ENCODE measurements at regions not wholly inside any gene's neighbourhood (a gene's known extent, or its start where the extent isn't known, plus 50 kb on each side); places are given as distances from the start of the nearest gene placed in this dataset.
"Not testable (repeated sequence)": the region's sequence is repeated elsewhere in the genome, so short reads cannot be mapped to it uniquely, and the experiment has no call there.

GRCh38 chr13:87089391-87089790, 581.8 kb upstream of the SLITRK5 start:
- DNase-seq (ENCODE audit: low read depth, low spot score): no peak

GRCh38 chr13:87093399-87093798, 577.8 kb upstream of the SLITRK5 start:
- DNase-seq (ENCODE audit: low read depth, low spot score): no peak

GRCh38 chr13:87094646-87095045, 576.5 kb upstream of the SLITRK5 start:
- DNase-seq (ENCODE audit: low read depth, low spot score): no peak

DNA sequence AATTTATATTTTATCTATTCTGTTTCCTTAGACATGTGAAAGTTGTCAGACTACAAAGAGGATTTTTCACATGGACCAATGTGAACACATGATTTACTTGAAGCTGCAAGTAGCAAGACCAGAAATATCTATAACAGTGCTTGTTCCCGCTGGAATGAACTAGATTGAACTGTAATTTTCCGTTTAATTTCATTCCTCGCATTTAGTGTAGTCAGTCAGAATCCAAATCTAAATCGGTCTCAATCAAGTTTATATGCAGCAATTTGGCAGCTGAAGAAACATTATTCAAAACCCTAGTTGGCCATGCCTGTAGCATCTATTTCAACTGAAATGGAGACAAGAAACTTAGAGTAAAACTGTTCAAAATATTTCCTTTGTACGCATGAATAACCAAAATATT, 570.7 kb upstream of the SLITRK5 start:
- no peak for DNase-seq (ENCODE audit: low read depth, low spot score)

DNA sequence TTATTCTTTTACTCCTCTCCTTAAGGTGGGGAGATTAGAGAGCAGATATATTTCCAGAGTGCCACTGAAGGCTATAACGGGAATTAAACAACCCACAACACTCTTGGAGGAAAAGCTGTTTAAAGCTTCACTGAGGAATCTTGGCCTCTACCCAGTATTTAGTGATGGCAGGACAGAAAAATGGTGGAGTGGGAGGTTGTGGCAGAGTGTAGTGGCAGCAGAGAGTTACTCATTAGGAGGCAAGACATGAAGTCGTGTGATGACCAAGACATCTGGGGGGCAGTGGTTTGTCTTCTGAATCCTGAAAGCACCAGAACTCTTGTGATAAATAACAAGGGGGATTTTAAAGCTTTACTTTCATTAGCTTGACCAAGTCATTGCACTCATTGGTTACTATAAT, 563.5 kb upstream of the SLITRK5 start:
- DNase-seq (ENCODE audit: low read depth, low spot score): no peak

DNA sequence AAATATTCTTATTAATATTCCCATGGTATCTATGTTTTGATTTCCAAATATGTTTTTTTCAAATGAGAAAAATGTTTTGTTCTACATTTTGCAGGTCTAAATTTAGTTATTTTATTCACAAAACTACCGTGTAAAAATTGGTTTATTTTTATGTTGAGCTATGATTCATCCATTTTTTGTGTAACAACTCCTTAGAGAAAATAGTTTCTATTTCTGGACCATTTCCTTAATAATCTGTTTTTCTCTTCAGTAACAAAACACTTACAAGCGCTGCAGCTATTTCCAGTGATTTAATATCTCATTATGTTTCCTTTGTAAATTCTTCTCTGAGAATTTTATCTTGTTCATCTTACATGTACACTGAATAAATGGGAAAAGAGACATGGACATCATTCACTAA, 550.7 kb upstream of the SLITRK5 start:
- no peak for DNase-seq (ENCODE audit: low read depth, low spot score)

DNA sequence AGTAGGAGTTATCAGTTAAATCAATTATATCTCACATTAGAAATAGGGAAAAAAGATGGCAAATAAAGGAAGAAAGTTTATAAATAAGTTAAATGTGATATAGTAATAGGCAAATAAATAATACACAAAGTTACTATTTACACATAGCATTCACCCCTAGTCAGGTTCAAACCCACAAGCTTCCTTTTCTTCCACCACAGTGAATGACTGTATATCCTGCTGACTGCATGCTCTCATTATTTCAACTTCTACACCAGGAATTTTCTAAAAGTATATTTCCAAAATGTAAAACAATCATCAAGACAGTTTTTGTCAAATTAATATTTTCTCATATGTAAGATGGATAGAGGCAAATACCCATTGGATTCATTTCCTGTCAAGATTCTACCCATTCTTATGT, 548.6 kb upstream of the SLITRK5 start:
- no peak for DNase-seq (ENCODE audit: low read depth, low spot score)

DNA sequence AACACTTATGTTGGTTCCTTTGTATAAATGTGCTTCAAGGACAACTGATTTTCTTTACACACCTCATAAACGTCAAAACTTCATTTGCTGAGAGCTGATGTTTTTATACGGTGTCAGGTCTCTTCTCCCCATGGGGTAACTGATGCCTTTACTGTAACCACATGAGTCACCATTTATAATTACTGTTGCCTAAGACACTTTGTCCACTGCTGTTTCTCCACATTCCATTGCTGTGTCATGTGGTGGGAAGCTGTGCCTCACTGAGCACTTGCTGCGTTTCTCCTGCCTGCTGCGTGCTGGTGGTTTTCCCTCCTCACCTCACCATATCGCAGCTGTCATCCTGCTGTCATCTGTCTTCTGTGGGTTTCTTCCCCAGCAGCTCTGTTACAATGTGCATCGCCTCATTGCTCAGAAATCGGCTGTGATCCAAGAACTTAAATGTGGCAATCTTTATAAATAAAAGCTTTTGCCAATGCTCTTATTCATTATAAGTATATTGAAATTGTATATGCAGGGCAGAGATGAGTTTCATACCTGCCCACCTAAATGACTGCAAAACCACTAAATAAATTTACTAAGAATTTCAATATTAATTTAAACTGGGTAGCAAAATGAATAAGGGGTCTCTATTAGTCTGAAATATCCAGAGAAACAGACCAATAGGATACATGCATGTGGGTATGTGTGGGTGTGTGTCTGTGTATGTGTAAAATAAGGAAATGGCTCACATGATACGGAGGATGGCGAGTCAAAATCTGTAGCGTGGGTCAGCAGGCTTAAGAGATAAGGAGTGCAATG, 547.0 kb upstream of the SLITRK5 start:
- DNase-seq (ENCODE audit: low read depth, low spot score): peak; percentile 45

DNA sequence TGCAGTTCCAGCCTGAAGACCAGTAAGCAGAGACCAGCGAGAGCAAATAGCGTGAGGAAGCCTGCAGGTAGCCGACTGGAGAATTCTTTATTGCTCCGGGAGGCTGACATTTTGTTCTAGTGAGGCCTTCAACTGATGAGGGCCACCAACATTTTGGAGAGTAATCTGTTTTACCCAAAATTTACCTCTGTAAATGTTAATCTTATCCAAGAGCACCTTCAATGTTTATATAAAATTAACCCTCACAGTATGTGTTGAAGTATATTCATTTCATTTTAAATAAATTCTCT, 546.4 kb upstream of the SLITRK5 start:
- no peak for DNase-seq (ENCODE audit: low read depth, low spot score)

DNA sequence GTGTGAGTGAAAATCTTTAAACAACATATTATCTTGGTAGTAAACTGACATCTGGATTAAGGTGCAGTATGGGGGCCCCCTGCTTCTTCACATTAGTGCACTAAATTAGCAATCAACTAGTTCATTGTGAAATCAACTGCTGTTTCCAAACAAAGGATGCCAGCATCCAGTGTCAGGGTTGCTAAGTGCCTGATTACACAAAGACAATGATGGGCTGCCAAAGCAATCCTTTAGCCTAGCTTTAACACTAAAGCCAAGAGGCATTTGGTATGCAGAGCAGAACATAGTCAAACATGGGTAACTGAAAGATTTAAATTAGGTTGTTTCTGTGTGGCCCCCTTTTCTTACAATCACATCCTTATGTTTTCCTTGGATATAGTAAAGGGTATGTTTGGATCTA, 543.1 kb upstream of the SLITRK5 start:
- DNase-seq (ENCODE audit: low read depth, low spot score): peak; percentile 65

GRCh38 chr13:87128491-87128890, 542.7 kb upstream of the SLITRK5 start:
- no peak for DNase-seq (ENCODE audit: low read depth, low spot score)

GRCh38 chr13:87129602-87130300, 541.4 kb upstream of the SLITRK5 start:
- no peak for DNase-seq (ENCODE audit: low read depth, low spot score)

- no peak for DNase-seq (ENCODE audit: low read depth, low spot score)
Measured at GRCh38 chr13:87130423-87130822, 540.7 kb upstream of the SLITRK5 start.

GRCh38 chr13:87131611-87132010, 539.6 kb upstream of the SLITRK5 start:
- no peak for DNase-seq (ENCODE audit: low read depth, low spot score)

- DNase-seq (ENCODE audit: low read depth, low spot score): no peak
Measured at GRCh38 chr13:87138866-87139265, 532.3 kb upstream of the SLITRK5 start.

DNA sequence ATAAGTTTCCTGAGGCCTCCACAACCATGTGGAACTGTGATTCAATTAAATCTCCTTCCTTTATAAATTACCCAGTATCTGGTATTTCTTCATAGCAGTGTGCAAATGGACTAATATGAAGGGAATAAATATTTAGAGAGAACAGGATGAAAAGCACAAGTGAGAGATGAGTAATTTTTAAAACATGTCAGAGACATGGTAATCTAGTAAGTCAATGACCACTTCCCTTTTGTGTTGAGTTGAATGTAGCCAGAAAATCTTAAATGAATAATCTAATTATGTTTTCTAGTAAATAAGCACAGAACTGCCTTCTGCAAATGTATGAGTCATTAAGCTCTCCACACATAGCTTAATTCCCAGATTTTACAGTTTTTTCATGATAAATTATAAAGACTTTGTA, 524.1 kb upstream of the SLITRK5 start:
- DNase-seq (ENCODE audit: low read depth, low spot score): no peak

GRCh38 chr13:87153371-87153770, 517.8 kb upstream of the SLITRK5 start:
- no peak for DNase-seq (ENCODE audit: low read depth, low spot score)

DNA sequence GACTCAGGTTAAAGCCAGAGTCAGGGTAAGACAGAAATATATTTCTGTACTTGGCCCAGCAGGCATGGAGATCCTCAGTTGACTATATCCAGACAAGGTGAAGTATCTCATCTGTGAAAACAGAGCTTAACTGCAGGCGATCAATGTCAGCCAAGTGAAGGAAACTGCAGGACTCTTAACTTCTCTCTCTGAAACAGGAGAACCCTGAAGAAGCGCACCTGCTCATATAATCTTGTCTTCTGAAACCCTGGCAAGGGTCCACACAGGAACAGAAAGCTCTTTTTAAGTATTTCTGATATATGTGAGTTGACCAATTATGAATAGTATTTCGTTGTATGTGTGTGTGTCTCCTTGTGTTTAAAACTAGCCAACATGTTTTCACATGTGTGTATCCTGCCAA, 504.8 kb upstream of the SLITRK5 start:
- no peak for DNase-seq (ENCODE audit: low read depth, low spot score)

DNA sequence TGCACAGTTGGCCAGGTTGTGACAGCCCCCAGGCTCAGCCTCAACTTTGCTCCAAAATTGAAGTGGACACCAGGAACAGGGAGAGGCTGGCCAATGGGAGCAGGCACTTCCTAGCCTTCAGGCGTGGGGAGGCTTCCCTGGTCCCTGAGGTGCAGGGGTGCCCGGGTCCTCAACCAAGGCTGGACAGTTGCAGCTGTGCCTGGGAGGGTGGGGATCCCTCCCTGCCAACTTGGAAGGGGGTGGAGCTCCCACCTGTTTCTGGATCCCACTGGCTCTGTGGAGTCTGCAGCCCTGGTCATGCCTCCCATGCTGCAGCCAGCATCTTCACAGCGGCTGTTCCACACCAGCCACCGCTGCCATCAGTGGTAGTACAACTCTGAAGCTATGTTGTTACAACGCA, 502.8 kb upstream of the SLITRK5 start:
- no peak for DNase-seq (ENCODE audit: low read depth, low spot score)

DNA sequence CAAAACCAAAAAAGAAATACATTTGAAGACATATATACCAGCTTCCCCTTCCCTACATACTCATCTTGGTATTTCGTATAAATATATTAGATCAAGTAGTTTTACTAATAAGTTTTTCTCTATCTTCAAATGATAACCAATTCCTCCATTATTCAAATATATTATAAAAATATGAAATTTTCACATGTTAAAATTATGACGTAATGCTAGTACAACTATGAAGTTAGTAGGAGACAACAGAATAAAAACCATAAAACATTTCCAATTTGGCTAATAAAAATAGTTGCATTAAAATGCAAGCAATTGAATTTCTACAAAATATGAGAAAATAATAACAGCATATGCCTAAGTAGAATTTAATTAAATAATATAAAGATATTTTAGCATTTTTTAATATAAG, 501.8 kb upstream of the SLITRK5 start:
- DNase-seq (ENCODE audit: low read depth, low spot score): no peak

DNA sequence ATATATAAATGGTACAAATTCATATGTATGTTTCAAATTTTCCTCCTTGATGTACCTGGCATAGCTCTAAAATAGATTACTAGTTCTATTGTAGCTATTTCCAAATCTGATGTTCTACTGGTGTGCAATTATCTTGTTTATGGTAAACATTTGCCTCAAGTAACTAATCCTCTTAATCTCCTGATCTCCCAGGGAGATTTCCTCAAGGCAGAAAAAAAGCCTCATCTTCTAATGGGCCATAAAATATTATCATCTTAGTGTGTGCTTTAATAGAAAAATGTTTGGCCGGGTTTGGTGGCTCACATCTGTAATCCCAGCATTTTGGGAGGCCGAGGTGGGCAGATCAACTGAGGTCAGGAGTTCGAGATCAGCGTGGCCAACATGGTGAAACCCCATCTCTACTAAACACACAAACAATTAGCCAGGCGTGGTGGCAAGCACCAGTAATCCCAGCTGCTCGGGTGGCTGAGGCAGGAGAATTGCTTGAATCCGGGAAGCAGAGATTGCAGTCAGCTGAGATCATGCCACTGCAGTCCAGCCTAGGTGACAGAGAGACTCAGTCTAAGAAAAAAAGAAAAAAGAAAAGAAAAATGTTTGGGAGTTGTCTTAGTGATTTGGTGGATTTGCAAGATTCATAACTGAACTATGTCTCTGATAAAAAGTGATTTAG, 498.9 kb upstream of the SLITRK5 start:
- DNase-seq (ENCODE audit: low read depth, low spot score): no peak

- not testable (repeated sequence) for DNase-seq (ENCODE audit: low read depth, low spot score)
Measured at GRCh38 chr13:87185138-87185537, 486.0 kb upstream of the SLITRK5 start.

- DNase-seq (ENCODE audit: low read depth, low spot score): not testable (repeated sequence)
Measured at GRCh38 chr13:87186647-87187046, 484.5 kb upstream of the SLITRK5 start.
